ENCODE measurements at regions not wholly inside any gene's neighbourhood (a gene's known extent, or its start where the extent isn't known, plus 50 kb on each side); places are given as distances from the start of the nearest gene placed in this dataset.

- Histone ChIP-seq H3K4me1 (peaks cover 0 to 3% of the 10 kb centered on the region in 2 donors), H3K27me3 (no peaks in the 10 kb centered on the region), H3K36me3 (no peaks in the 10 kb centered on the region), H3K4me3 (no peak overlapping the region), H3K9me3 (no peaks in the 10 kb centered on the region), H3K27ac (peak overlapping the region; percentile 19 to 57 (median 42))
- intact Hi-C loops (cut with DNase I; ENCODE audit: low total_unique reads) (no loop called here), in situ Hi-C loops (cut with MboI; ENCODE audit: low sequenced_read_pairs in 4 of 4) (no loop called here)
- DNase-seq (peak; percentile 20 to 61), ATAC-seq (peak; percentile 68 to 70)
- TF ChIP-seq CTCF (IDR thresholded peaks at IDR 0.05 in 4 of 5, conservative IDR thresholded peaks at IDR 0.05 in 1 of 5) (no peak), POLR2A (IDR thresholded peaks at IDR 0.05) (no peak)
Observed at GRCh38 chr1:221840511-221841243, 98.8 kb upstream of the DUSP10 start.

GRCh38 chr1:221839782-221840395, 98.0 kb upstream of the DUSP10 start:
- H3K4me1 ChIP-seq: no peaks in the 10 kb centered on the region
- intact Hi-C loops (cut with DNase I; ENCODE audit: low total_unique reads) (no loop called here), in situ Hi-C loops (cut with MboI; ENCODE audit: low sequenced_read_pairs in 4 of 4) (no loop called here)
- H3K36me3 ChIP-seq: no peaks in the 10 kb centered on the region
- ATAC-seq (peak; percentile 56 to 67), DNase-seq (peak; percentile 27 to 65)
- H3K9me3 ChIP-seq: no peaks in the 10 kb centered on the region
- no peak overlapping the region for H3K4me3 ChIP-seq
- TF ChIP-seq CTCF (IDR thresholded peaks at IDR 0.05 in 4 of 5, conservative IDR thresholded peaks at IDR 0.05 in 1 of 5) (no peak), POLR2A (IDR thresholded peaks at IDR 0.05) (no peak)
- no peaks in the 10 kb centered on the region for H3K27me3 ChIP-seq
- H3K27ac ChIP-seq: peak overlapping the region; percentile 17 to 50 (median 42)

- H3K4me1 ChIP-seq: no peaks in the 10 kb centered on the region
- intact Hi-C loops (cut with DNase I; ENCODE audit: low total_unique reads): no loop called here
- in situ Hi-C loops (cut with MboI; ENCODE audit: low sequenced_read_pairs in 4 of 4): no loop called here
Observed at GRCh38 chr1:221839321-221839720, 97.4 kb upstream of the DUSP10 start.

GRCh38 chr1:221837896-221838295, 96.0 kb upstream of the DUSP10 start:
- no peak for ATAC-seq

More at GRCh38 chr1:221839321-221839720, 97.4 kb upstream of the DUSP10 start:
- Histone ChIP-seq H3K27me3 (no peaks in the 10 kb centered on the region), H3K27ac (peak overlapping the region in 1 of 4 donors; percentile 33), H3K36me3 (no peaks in the 10 kb centered on the region), H3K9me3 (no peaks in the 10 kb centered on the region), H3K4me3 (no peak overlapping the region)
- DNase-seq (no peak), ATAC-seq (no peak)
- TF ChIP-seq CTCF (IDR thresholded peaks at IDR 0.05 in 4 of 5, conservative IDR thresholded peaks at IDR 0.05 in 1 of 5) (no peak), POLR2A (IDR thresholded peaks at IDR 0.05) (no peak)

More at GRCh38 chr1:221837896-221838295, 96.0 kb upstream of the DUSP10 start:
- Histone ChIP-seq H3K9me3 (no peaks in the 10 kb centered on the region), H3K27ac (no peak overlapping the region), H3K27me3 (no peaks in the 10 kb centered on the region), H3K36me3 (no peaks in the 10 kb centered on the region), H3K4me1 (no peaks in the 10 kb centered on the region), H3K4me3 (no peak overlapping the region)
- DNase-seq: no peak
- TF ChIP-seq CTCF (IDR thresholded peaks at IDR 0.05 in 4 of 5, conservative IDR thresholded peaks at IDR 0.05 in 1 of 5) (no peak), POLR2A (IDR thresholded peaks at IDR 0.05) (no peak)
- intact Hi-C loops (cut with DNase I; ENCODE audit: low total_unique reads) (no loop called here), in situ Hi-C loops (cut with MboI; ENCODE audit: low sequenced_read_pairs in 4 of 4) (no loop called here)
